HL-60 (cell line): ENCODE measurements at regions not wholly inside any gene's neighbourhood (a gene's known extent, or its start where the extent isn't known, plus 50 kb on each side); places are given as distances from the start of the nearest gene placed in this dataset.

ENCODE experiments used
- CTCF ChIP-seq: IDR thresholded peaks from one replicate; pipeline ENCODE4 v1.5.1; 2011; ENCODE audit warnings: low read length, control low read depth, inconsistent platforms; ENCODE audit not compliant: insufficient read depth
- GABPA ChIP-seq: IDR thresholded peaks from 2 replicates; pipeline ENCODE4 v1.6.1; 2012; ENCODE audit warnings: low read depth

GRCh38 chr4:60926624-60927023 lies 273.5 kb upstream of the ADGRL3 start:
- no peak for TF ChIP-seq CTCF
- TF ChIP-seq GABPA, result no peak
